ENCODE measurements at regions not wholly inside any gene's neighbourhood (a gene's known extent, or its start where the extent isn't known, plus 50 kb on each side); places are given as distances from the start of the nearest gene placed in this dataset.

- H2AFZ ChIP-seq (ENCODE audit: low read depth, low read length, severe bottlenecking) = no peak overlapping the region
- TF ChIP-seq CTCF (IDR thresholded peaks at IDR 0.05; ENCODE audit: insufficient read depth, low read length, poor library complexity, severe bottlenecking) (no peak), EZH2phosphoT487 (conservative IDR thresholded peaks at IDR 0.05; ENCODE audit: low read length) (no peak)
- 0 out of 2 replicates have a peak, but pooled peaks cover 3% of the 10 kb centered on the region for H3K27me3 ChIP-seq (ENCODE audit: low read length)
- no peaks in the 10 kb centered on the region for H3K9me3 ChIP-seq (ENCODE audit: insufficient read depth, low read length)
- no peaks in the 10 kb centered on the region for H4K20me1 ChIP-seq (ENCODE audit: low read depth, low read length)
- no peak overlapping the region for H3K9ac ChIP-seq (ENCODE audit: low read length)
- no peak overlapping the region for H3K4me3 ChIP-seq (ENCODE audit: insufficient read depth, low read length, poor library complexity, severe bottlenecking)
- H3K79me2 ChIP-seq (ENCODE audit: insufficient read depth, low read length) = no peaks in the 10 kb centered on the region
- no peak overlapping the region for H3K4me2 ChIP-seq (ENCODE audit: low read depth, low read length, poor library complexity, severe bottlenecking)
- H3F3A ChIP-seq (ENCODE audit: insufficient read depth) = no peaks in the 10 kb centered on the region
- no peak overlapping the region for H3K27ac ChIP-seq (ENCODE audit: low read depth, low read length)
- no peaks in the 10 kb centered on the region for H3K36me3 ChIP-seq (ENCODE audit: low read length)
- no peaks in the 10 kb centered on the region for H3K9me2 ChIP-seq (replicated peaks; ENCODE audit: insufficient read depth, low read length)
These were observed 83.1 kb downstream of the FZD1 start for GRCh38 chr7:91347290-91347689.

GRCh38 chr7:91348711-91349110 is 84.5 kb downstream of the FZD1 start:
- Histone ChIP-seq H3K27ac (ENCODE audit: low read depth, low read length) (no peak overlapping the region), H3K9ac (ENCODE audit: low read length) (no peak overlapping the region), H4K20me1 (ENCODE audit: low read depth, low read length) (no peaks in the 10 kb centered on the region), H3F3A (ENCODE audit: insufficient read depth) (no peaks in the 10 kb centered on the region), H3K9me3 (ENCODE audit: insufficient read depth, low read length) (no peaks in the 10 kb centered on the region), H3K27me3 (ENCODE audit: low read length) (0 out of 2 replicates have a peak, but pooled peaks cover 3% of the 10 kb centered on the region), H3K4me3 (ENCODE audit: insufficient read depth, low read length, poor library complexity, severe bottlenecking) (no peak overlapping the region), H3K79me2 (ENCODE audit: insufficient read depth, low read length) (no peaks in the 10 kb centered on the region), H3K4me2 (ENCODE audit: low read depth, low read length, poor library complexity, severe bottlenecking) (no peak overlapping the region), H2AFZ (ENCODE audit: low read depth, low read length, severe bottlenecking) (no peak overlapping the region), H3K36me3 (ENCODE audit: low read length) (no peaks in the 10 kb centered on the region), H3K9me2 (replicated peaks; ENCODE audit: insufficient read depth, low read length) (no peaks in the 10 kb centered on the region)
- TF ChIP-seq EZH2phosphoT487 (conservative IDR thresholded peaks at IDR 0.05; ENCODE audit: low read length) = no peak
- no peak for TF ChIP-seq CTCF (IDR thresholded peaks at IDR 0.05; ENCODE audit: insufficient read depth, low read length, poor library complexity, severe bottlenecking)

- H3K4me3 ChIP-seq (ENCODE audit: insufficient read depth, low read length, poor library complexity, severe bottlenecking) = no peak overlapping the region
- H3K27ac ChIP-seq (ENCODE audit: low read depth, low read length) = no peak overlapping the region
- H3K9me3 ChIP-seq (ENCODE audit: insufficient read depth, low read length) = no peaks in the 10 kb centered on the region
- H2AFZ ChIP-seq (ENCODE audit: low read depth, low read length, severe bottlenecking) = no peak overlapping the region
- H3K9me2 ChIP-seq (replicated peaks; ENCODE audit: insufficient read depth, low read length) = no peaks in the 10 kb centered on the region
- H3K9ac ChIP-seq (ENCODE audit: low read length) = no peak overlapping the region
- H3K36me3 ChIP-seq (ENCODE audit: low read length) = no peaks in the 10 kb centered on the region
- no peaks in the 10 kb centered on the region for H3K27me3 ChIP-seq (ENCODE audit: low read length)
- TF ChIP-seq CTCF (IDR thresholded peaks at IDR 0.05; ENCODE audit: insufficient read depth, low read length, poor library complexity, severe bottlenecking) (no peak), EZH2phosphoT487 (conservative IDR thresholded peaks at IDR 0.05; ENCODE audit: low read length) (no peak)
- no peaks in the 10 kb centered on the region for H3F3A ChIP-seq (ENCODE audit: insufficient read depth)
- H3K79me2 ChIP-seq (ENCODE audit: insufficient read depth, low read length) = no peaks in the 10 kb centered on the region
- no peaks in the 10 kb centered on the region for H4K20me1 ChIP-seq (ENCODE audit: low read depth, low read length)
- H3K4me2 ChIP-seq (ENCODE audit: low read depth, low read length, poor library complexity, severe bottlenecking) = no peak overlapping the region
These were observed 87.1 kb downstream of the FZD1 start for GRCh38 chr7:91351374-91351773.

Measured in SU-DHL-6 (cell line).